ENCODE measurements at regions not wholly inside any gene's neighbourhood (a gene's known extent, or its start where the extent isn't known, plus 50 kb on each side); places are given as distances from the start of the nearest gene placed in this dataset.
"Not testable (repeated sequence)": the region's sequence is repeated elsewhere in the genome, so short reads cannot be mapped to it uniquely, and the experiment has no call there.

DNA sequence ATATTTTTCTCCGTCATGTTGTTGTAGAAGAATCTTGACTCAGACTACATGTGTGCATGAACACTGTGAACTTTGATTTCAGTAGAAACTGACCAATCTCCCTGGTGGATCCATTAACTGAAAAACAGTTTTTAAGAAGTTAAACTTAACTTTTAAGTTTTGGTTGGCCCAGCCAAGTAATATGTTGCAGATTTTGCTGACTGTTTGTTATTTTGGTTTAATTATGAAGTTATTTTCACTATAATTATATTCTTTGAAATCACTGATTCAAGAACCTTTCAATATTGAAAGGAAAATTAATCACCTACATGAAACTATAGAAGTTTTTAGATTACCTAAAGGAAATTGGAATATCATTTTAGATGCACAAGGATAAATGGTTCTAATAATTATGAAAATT, 373.6 kb upstream of the COX7C start:
- H3K9me3 Mint-ChIP-seq (ENCODE audit: low read depth, unreplicated experiment): no peaks in the 10 kb centered on the region
- DNase-seq: no peak
- H3K4me3 Mint-ChIP-seq (ENCODE audit: low read depth, unreplicated experiment): no peak overlapping the region
- intact Hi-C loops (cut with micrococcal nuclease; ENCODE audit: unreplicated experiment): no loop called here
- no peaks in the 10 kb centered on the region for H3K27me3 Mint-ChIP-seq (ENCODE audit: unreplicated experiment)
- no peak overlapping the region for H3K27ac Mint-ChIP-seq (ENCODE audit: unreplicated experiment)
- no peaks in the 10 kb centered on the region for H3K4me1 Mint-ChIP-seq (ENCODE audit: low read depth, unreplicated experiment)
- H3K36me3 Mint-ChIP-seq (ENCODE audit: insufficient read depth, unreplicated experiment): no peaks in the 10 kb centered on the region
- BruUV-seq (replicated peaks): no TSS peak
- TF ChIP-seq, protein P1, sequence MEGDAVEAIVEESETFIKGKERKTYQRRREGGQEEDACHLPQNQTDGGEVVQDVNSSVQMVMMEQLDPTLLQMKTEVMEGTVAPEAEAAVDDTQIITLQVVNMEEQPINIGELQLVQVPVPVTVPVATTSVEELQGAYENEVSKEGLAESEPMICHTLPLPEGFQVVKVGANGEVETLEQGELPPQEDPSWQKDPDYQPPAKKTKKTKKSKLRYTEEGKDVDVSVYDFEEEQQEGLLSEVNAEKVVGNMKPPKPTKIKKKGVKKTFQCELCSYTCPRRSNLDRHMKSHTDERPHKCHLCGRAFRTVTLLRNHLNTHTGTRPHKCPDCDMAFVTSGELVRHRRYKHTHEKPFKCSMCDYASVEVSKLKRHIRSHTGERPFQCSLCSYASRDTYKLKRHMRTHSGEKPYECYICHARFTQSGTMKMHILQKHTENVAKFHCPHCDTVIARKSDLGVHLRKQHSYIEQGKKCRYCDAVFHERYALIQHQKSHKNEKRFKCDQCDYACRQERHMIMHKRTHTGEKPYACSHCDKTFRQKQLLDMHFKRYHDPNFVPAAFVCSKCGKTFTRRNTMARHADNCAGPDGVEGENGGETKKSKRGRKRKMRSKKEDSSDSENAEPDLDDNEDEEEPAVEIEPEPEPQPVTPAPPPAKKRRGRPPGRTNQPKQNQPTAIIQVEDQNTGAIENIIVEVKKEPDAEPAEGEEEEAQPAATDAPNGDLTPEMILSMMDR (IDR thresholded peaks at IDR 0.05; ENCODE audit: unreplicated experiment): no peak
- CTCF ChIA-PET: no interaction called here

DNA sequence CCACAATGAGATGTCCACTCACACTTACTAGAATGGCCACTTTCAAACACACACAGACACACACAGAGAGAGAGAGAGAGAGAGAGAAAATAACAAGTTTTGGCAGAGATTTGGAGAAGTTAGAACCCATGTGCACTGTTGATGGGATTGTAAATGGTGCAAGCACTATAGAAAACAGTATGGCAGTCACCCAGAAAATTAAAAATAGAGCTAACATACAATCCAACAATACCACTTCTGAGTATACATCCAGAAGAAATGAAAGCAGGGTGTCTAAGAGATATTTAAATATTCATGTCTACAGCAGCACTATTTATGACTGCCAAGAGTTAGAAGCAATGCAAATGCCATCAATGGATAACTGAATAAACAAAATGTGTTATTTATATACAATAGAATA, 359.9 kb upstream of the COX7C start:
- H3K9me3 Mint-ChIP-seq (ENCODE audit: low read depth, unreplicated experiment): peaks cover 2% of the 10 kb centered on the region
- no peak overlapping the region for H3K4me3 Mint-ChIP-seq (ENCODE audit: low read depth, unreplicated experiment)
- H3K27me3 Mint-ChIP-seq (ENCODE audit: unreplicated experiment): no peaks in the 10 kb centered on the region
- no TSS peak for BruUV-seq (replicated peaks)
- TF ChIP-seq, protein P1 (IDR thresholded peaks at IDR 0.05; ENCODE audit: unreplicated experiment): no peak
- H3K27ac Mint-ChIP-seq (ENCODE audit: unreplicated experiment): no peak overlapping the region
- CTCF ChIA-PET: no interaction called here
- no peak for DNase-seq
- H3K4me1 Mint-ChIP-seq (ENCODE audit: low read depth, unreplicated experiment): no peaks in the 10 kb centered on the region
- intact Hi-C loops (cut with micrococcal nuclease; ENCODE audit: unreplicated experiment): no loop called here
- H3K36me3 Mint-ChIP-seq (ENCODE audit: insufficient read depth, unreplicated experiment): no peaks in the 10 kb centered on the region

DNA sequence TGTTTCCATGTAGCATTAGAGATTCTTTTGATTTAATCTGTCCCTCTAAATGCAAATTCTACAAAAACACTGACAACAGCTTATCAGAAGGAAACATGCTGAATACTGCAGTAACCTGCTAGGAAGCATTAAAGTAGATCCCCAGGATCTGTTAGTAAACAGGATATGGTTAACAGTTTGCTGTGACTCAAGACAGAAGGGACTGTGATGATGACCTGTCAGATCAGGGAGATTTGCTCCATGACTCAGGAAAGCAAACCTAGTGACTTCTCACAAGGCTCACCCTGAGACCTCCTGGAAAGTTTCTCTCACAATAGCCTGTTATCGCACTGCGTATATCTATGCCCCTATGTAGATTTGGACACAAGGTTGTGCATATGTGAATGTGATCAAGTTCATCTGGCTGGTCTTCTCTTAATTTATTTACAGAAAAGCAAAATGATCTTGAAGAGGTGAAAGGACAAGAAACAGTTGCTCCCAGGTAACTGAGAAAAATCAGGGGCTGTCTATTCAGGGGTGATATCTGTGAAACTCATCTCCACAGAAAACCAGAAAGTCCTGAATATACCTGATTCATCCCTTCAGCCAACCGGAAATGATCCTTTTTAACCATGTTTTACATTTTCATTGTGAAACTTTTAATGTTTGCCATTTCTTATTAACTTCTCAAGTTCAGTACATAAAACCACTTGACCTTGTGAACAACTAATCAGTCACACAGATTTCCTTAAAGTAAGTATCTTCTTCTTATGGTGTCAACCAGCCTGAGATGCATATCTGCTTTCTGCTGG, 333.1 kb upstream of the COX7C start:
- H3K27ac Mint-ChIP-seq (ENCODE audit: unreplicated experiment); DNase-seq; CTCF ChIA-PET; H3K36me3 Mint-ChIP-seq (ENCODE audit: insufficient read depth, unreplicated experiment); H3K9me3 Mint-ChIP-seq (ENCODE audit: low read depth, unreplicated experiment); H3K27me3 Mint-ChIP-seq (ENCODE audit: unreplicated experiment); intact Hi-C loops (cut with micrococcal nuclease; ENCODE audit: unreplicated experiment); H3K4me1 Mint-ChIP-seq (ENCODE audit: low read depth, unreplicated experiment); H3K4me3 Mint-ChIP-seq (ENCODE audit: low read depth, unreplicated experiment); BruUV-seq (replicated peaks): not testable (repeated sequence)

DNA sequence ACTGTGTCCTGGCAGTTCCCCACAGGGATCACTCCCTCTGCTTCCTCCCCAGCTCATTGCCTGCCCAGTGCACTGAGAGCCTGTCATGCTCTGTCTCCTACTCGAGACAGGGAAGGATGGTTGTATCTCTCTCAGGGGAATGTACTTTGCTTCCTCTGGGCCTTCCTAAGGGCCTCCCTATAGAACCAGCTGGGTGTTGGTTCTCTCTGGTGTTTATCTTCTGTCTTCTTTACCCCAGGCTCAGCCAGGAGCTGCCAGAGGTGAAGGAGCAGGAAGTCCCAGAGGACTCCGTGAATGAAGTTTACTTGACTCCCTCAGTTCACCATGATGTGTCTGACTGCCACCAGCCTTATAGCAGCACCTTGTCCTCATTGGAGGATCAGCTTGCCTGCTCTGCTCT, 330.3 kb upstream of the COX7C start:
- H3K9me3 Mint-ChIP-seq (ENCODE audit: low read depth, unreplicated experiment); intact Hi-C loops (cut with micrococcal nuclease; ENCODE audit: unreplicated experiment): not testable (repeated sequence)

DNA sequence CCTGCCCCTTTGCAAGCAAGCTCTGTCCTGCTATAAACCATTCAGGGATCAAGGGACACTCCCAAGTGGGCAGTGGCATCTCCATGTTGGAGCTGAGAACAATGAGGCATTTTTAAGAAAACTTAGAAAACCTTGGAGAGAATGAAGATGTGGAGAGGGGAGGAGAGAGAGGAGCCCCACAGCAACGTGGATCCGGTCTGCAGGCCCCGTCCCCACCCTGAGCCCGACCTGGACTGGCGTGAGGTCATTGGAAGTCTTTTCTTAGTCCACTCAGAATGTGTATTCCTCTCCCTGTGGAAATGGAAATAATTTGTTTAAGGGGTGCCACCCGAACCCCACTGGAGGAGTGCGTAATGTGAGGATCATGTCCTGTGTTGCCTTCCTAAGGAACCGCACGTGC, 328.0 kb upstream of the COX7C start:
- H3K4me1 Mint-ChIP-seq (ENCODE audit: low read depth, unreplicated experiment); H3K27ac Mint-ChIP-seq (ENCODE audit: unreplicated experiment); DNase-seq; H3K9me3 Mint-ChIP-seq (ENCODE audit: low read depth, unreplicated experiment); H3K4me3 Mint-ChIP-seq (ENCODE audit: low read depth, unreplicated experiment); CTCF ChIA-PET; BruUV-seq (replicated peaks); intact Hi-C loops (cut with micrococcal nuclease; ENCODE audit: unreplicated experiment); H3K27me3 Mint-ChIP-seq (ENCODE audit: unreplicated experiment); H3K36me3 Mint-ChIP-seq (ENCODE audit: insufficient read depth, unreplicated experiment): not testable (repeated sequence)

More for the DNA sequence above, 330.3 kb upstream of the COX7C start:
- H3K36me3 Mint-ChIP-seq (ENCODE audit: insufficient read depth, unreplicated experiment); CTCF ChIA-PET; H3K4me3 Mint-ChIP-seq (ENCODE audit: low read depth, unreplicated experiment); H3K27me3 Mint-ChIP-seq (ENCODE audit: unreplicated experiment); H3K27ac Mint-ChIP-seq (ENCODE audit: unreplicated experiment); H3K4me1 Mint-ChIP-seq (ENCODE audit: low read depth, unreplicated experiment); BruUV-seq (replicated peaks); DNase-seq: not testable (repeated sequence)

DNA sequence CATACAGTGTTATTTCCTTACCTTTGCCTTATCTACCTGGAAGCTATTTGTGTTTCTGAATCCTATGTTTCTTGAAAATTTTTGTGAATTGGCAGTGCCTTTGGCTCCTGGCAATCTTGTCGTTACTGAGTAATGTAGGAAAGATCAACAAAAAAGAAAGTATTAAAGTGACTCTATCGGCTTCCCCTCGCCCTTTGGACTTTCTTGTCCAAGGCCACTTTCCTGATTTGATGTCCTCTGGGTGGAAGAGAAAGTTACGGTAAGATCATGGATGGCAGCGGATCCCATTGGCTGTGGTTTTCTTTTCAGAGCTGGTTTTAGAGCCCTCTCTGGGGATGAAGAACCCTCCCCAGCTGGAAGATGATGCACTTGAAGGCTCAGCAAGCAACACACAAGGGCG, 324.9 kb upstream of the COX7C start:
- not testable (repeated sequence) for BruUV-seq (replicated peaks); H3K4me1 Mint-ChIP-seq (ENCODE audit: low read depth, unreplicated experiment)

DNA sequence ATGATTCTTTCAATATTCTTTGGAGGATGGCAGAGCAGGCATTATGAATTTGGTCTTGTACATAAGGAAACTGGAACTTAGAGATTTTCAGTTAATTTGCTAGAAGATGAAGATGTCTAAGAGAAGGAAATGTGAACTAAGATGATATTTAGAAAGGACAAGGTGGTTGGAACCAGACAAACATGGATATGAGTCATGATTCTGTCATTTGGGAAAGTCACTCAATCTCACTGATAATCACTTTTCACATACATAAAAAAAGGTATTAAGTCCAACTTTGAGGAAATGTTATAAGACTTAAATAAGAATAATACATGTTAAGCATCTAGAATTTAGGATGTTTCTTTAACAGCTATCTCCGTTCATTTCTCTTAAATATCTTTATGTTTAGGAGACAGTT, 315.1 kb upstream of the COX7C start:
- H3K9me3 Mint-ChIP-seq (ENCODE audit: low read depth, unreplicated experiment); H3K27me3 Mint-ChIP-seq (ENCODE audit: unreplicated experiment); H3K27ac Mint-ChIP-seq (ENCODE audit: unreplicated experiment); CTCF ChIA-PET; DNase-seq; H3K4me3 Mint-ChIP-seq (ENCODE audit: low read depth, unreplicated experiment); H3K36me3 Mint-ChIP-seq (ENCODE audit: insufficient read depth, unreplicated experiment); H3K4me1 Mint-ChIP-seq (ENCODE audit: low read depth, unreplicated experiment); BruUV-seq (replicated peaks): not testable (repeated sequence)
- intact Hi-C loops (cut with micrococcal nuclease; ENCODE audit: unreplicated experiment): loop anchor here (5.0 kb wide), 1 partner anchor 185 kb away; no protein-coding TSS in a partner anchor

More for the DNA sequence above, 324.9 kb upstream of the COX7C start:
- H3K9me3 Mint-ChIP-seq (ENCODE audit: low read depth, unreplicated experiment); H3K27ac Mint-ChIP-seq (ENCODE audit: unreplicated experiment); H3K27me3 Mint-ChIP-seq (ENCODE audit: unreplicated experiment); H3K4me3 Mint-ChIP-seq (ENCODE audit: low read depth, unreplicated experiment); H3K36me3 Mint-ChIP-seq (ENCODE audit: insufficient read depth, unreplicated experiment); DNase-seq; CTCF ChIA-PET; intact Hi-C loops (cut with micrococcal nuclease; ENCODE audit: unreplicated experiment): not testable (repeated sequence)
